Endothelial cell of umbilical vein (primary cell): ENCODE measurements at regions not wholly inside any gene's neighbourhood (a gene's known extent, or its start where the extent isn't known, plus 50 kb on each side); places are given as distances from the start of the nearest gene placed in this dataset.

Experiments used
- FOS ChIP-seq: IDR thresholded peaks from 2 replicates; pipeline ENCODE4 v1.6.1; 2011; ENCODE audit warnings: mild to moderate bottlenecking, low read length, moderate library complexity, borderline replicate concordance; ENCODE audit not compliant: insufficient read depth
- POLR2A ChIP-seq: IDR thresholded peaks from 2 replicates; pipeline ENCODE4 v1.6.1; 2012; ENCODE audit warnings: low read depth, mild to moderate bottlenecking, control low read depth, low read length
- POLR2AphosphoS5 ChIP-seq: IDR thresholded peaks from 2 replicates; pipeline ENCODE4 v1.6.1; 2012; ENCODE audit warnings: low read depth, mild to moderate bottlenecking, control low read depth, low read length, moderate library complexity; ENCODE audit not compliant: insufficient read depth
- TF ChIP-seq, protein P1 (sequence below), 2 donors: IDR thresholded peaks; 1 replicate in 1 of 2; 2 replicates in 1 of 2; pipeline ENCODE4 v1.5.1; 2011; ENCODE audit warnings: low read length in 2 of 2, mild to moderate bottlenecking in 2 of 2, moderate library complexity in 2 of 2, control low read depth in 1 of 2, inconsistent platforms in 1 of 2, low read depth in 1 of 2; ENCODE audit not compliant: insufficient read depth in 1 of 2; ENCODE audit errors: extremely low read depth in 1 of 2
- TF ChIP-seq, protein P2 (sequence below): IDR thresholded peaks from 2 replicates; pipeline ENCODE4 v1.6.1; 2011; ENCODE audit not compliant: insufficient read depth, insufficient read length

DNA sequence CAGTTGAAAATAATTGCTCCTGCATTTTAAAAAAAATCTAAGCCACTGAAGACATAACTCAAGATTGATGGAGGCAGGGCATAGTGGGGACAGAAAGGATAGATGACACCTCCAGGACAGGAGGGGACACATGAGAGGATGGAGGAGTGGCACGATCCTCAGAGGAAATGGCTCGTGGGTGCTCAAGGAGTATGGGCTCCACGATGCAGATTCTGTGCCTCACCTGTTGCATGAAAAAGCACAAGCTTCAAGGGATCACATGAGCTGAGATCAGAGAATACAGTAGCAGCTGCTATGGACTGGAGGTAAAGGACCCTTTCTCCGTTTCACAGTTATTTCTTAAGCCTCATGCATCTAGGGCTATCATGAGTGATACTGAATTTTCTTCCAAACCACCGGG, 69.7 kb upstream of the KL start:
- TF ChIP-seq, protein P1, sequence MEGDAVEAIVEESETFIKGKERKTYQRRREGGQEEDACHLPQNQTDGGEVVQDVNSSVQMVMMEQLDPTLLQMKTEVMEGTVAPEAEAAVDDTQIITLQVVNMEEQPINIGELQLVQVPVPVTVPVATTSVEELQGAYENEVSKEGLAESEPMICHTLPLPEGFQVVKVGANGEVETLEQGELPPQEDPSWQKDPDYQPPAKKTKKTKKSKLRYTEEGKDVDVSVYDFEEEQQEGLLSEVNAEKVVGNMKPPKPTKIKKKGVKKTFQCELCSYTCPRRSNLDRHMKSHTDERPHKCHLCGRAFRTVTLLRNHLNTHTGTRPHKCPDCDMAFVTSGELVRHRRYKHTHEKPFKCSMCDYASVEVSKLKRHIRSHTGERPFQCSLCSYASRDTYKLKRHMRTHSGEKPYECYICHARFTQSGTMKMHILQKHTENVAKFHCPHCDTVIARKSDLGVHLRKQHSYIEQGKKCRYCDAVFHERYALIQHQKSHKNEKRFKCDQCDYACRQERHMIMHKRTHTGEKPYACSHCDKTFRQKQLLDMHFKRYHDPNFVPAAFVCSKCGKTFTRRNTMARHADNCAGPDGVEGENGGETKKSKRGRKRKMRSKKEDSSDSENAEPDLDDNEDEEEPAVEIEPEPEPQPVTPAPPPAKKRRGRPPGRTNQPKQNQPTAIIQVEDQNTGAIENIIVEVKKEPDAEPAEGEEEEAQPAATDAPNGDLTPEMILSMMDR (IDR thresholded peaks at IDR 0.05; ENCODE audit: extremely low read depth in 1 of 2, insufficient read depth in 1 of 2, low read depth in 1 of 2, low read length in 2 of 2), result no peak
- no peak for TF ChIP-seq POLR2AphosphoS5
- TF ChIP-seq, protein P2, sequence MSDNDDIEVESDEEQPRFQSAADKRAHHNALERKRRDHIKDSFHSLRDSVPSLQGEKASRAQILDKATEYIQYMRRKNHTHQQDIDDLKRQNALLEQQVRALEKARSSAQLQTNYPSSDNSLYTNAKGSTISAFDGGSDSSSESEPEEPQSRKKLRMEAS, result no peak
- no peak for TF ChIP-seq FOS
- no peak for TF ChIP-seq POLR2A
